ENCODE measurements at regions not wholly inside any gene's neighbourhood (a gene's known extent, or its start where the extent isn't known, plus 50 kb on each side); places are given as distances from the start of the nearest gene placed in this dataset.

GRCh38 chr1:83637586-83637985, 361.3 kb downstream of the TTLL7 start:
- H3K9ac ChIP-seq (ENCODE audit: low read length in 3 of 3) = no peak overlapping the region
- DNase-seq = no peak
- H3K27ac ChIP-seq (ENCODE audit: low read depth in 2 of 2, low read length in 2 of 2) = no peak overlapping the region
- H3K4me3 ChIP-seq (ENCODE audit: low read length in 3 of 3) = no peak overlapping the region
- no peak for TF ChIP-seq CTCF (IDR thresholded peaks at IDR 0.05; ENCODE audit: borderline replicate concordance, extremely low read depth, insufficient read depth)
- intact Hi-C loops (cut with DNase I) = no loop called here
- H3K4me1 ChIP-seq (ENCODE audit: control insufficient read depth in 2 of 3, insufficient read depth in 2 of 3, low read depth in 1 of 3, low read length in 3 of 3) = no peaks in the 10 kb centered on the region
- no peak for FAIRE-seq
- no peaks in the 10 kb centered on the region for H3K36me3 ChIP-seq (ENCODE audit: control insufficient read depth in 2 of 3, insufficient read depth in 3 of 3, low read length in 3 of 3)
- H3K27me3 ChIP-seq (ENCODE audit: control insufficient read depth, insufficient read depth, low read length) = no peaks in the 10 kb centered on the region
- H3K9me3 ChIP-seq (ENCODE audit: control insufficient read depth in 2 of 3, insufficient read depth in 1 of 3, low read length in 3 of 3) = no peaks in the 10 kb centered on the region

- H3K27me3 ChIP-seq (ENCODE audit: control insufficient read depth, insufficient read depth, low read length) = no peaks in the 10 kb centered on the region
- intact Hi-C loops (cut with DNase I) = no loop called here
- no peak overlapping the region for H3K9ac ChIP-seq (ENCODE audit: low read length in 3 of 3)
- DNase-seq (no peak), FAIRE-seq (no peak)
- no peak overlapping the region for H3K4me3 ChIP-seq (ENCODE audit: low read length in 3 of 3)
- H3K27ac ChIP-seq (ENCODE audit: low read depth in 2 of 2, low read length in 2 of 2) = no peak overlapping the region
- no peaks in the 10 kb centered on the region for H3K36me3 ChIP-seq (ENCODE audit: control insufficient read depth in 2 of 3, insufficient read depth in 3 of 3, low read length in 3 of 3)
- no peak for TF ChIP-seq CTCF (IDR thresholded peaks at IDR 0.05; ENCODE audit: borderline replicate concordance, extremely low read depth, insufficient read depth)
- H3K4me1 ChIP-seq (ENCODE audit: control insufficient read depth in 2 of 3, insufficient read depth in 2 of 3, low read depth in 1 of 3, low read length in 3 of 3) = no peaks in the 10 kb centered on the region
- H3K9me3 ChIP-seq (ENCODE audit: control insufficient read depth in 2 of 3, insufficient read depth in 1 of 3, low read length in 3 of 3) = no peaks in the 10 kb centered on the region
Measured at GRCh38 chr1:83637009-83637408, 361.9 kb downstream of the TTLL7 start.

- Histone ChIP-seq H3K4me3 (ENCODE audit: low read length in 3 of 3) (no peak overlapping the region), H3K9me3 (ENCODE audit: control insufficient read depth in 2 of 3, insufficient read depth in 1 of 3, low read length in 3 of 3) (no peaks in the 10 kb centered on the region), H3K9ac (ENCODE audit: low read length in 3 of 3) (no peak overlapping the region), H3K27ac (ENCODE audit: low read depth in 2 of 2, low read length in 2 of 2) (no peak overlapping the region), H3K27me3 (ENCODE audit: control insufficient read depth, insufficient read depth, low read length) (no peaks in the 10 kb centered on the region), H3K4me1 (ENCODE audit: control insufficient read depth in 2 of 3, insufficient read depth in 2 of 3, low read depth in 1 of 3, low read length in 3 of 3) (no peaks in the 10 kb centered on the region), H3K36me3 (ENCODE audit: control insufficient read depth in 2 of 3, insufficient read depth in 3 of 3, low read length in 3 of 3) (no peaks in the 10 kb centered on the region)
- TF ChIP-seq CTCF (IDR thresholded peaks at IDR 0.05; ENCODE audit: borderline replicate concordance, extremely low read depth, insufficient read depth) = no peak
- intact Hi-C loops (cut with DNase I) = no loop called here
- FAIRE-seq (no peak), DNase-seq (no peak)
Measured at GRCh38 chr1:83632906-83633305, 366.0 kb downstream of the TTLL7 start.

GRCh38 chr1:83631851-83632250, 367.1 kb downstream of the TTLL7 start:
- intact Hi-C loops (cut with DNase I) = no loop called here
- H3K4me1 ChIP-seq (ENCODE audit: control insufficient read depth in 2 of 3, insufficient read depth in 2 of 3, low read depth in 1 of 3, low read length in 3 of 3) = no peaks in the 10 kb centered on the region
- DNase-seq (no peak), FAIRE-seq (no peak)
- no peaks in the 10 kb centered on the region for H3K9me3 ChIP-seq (ENCODE audit: control insufficient read depth in 2 of 3, insufficient read depth in 1 of 3, low read length in 3 of 3)
- H3K27me3 ChIP-seq (ENCODE audit: control insufficient read depth, insufficient read depth, low read length) = no peaks in the 10 kb centered on the region
- no peak overlapping the region for H3K4me3 ChIP-seq (ENCODE audit: low read length in 3 of 3)
- no peak overlapping the region for H3K27ac ChIP-seq (ENCODE audit: low read depth in 2 of 2, low read length in 2 of 2)
- no peaks in the 10 kb centered on the region for H3K36me3 ChIP-seq (ENCODE audit: control insufficient read depth in 2 of 3, insufficient read depth in 3 of 3, low read length in 3 of 3)
- TF ChIP-seq CTCF (IDR thresholded peaks at IDR 0.05; ENCODE audit: borderline replicate concordance, extremely low read depth, insufficient read depth) = no peak
- H3K9ac ChIP-seq (ENCODE audit: low read length in 3 of 3) = no peak overlapping the region
